ENCODE measurements at regions not wholly inside any gene's neighbourhood (a gene's known extent, or its start where the extent isn't known, plus 50 kb on each side); places are given as distances from the start of the nearest gene placed in this dataset.

GRCh38 chr16:80191928-80192327 lies 348.9 kb upstream of the DYNLRB2 start:
- no peak overlapping the region for H3K4me3 ChIP-seq
- H3K27ac ChIP-seq, result no peak overlapping the region
- H3K36me3 ChIP-seq (replicated peaks in 1 of 2), result no peaks in the 10 kb centered on the region
- no peak for TF ChIP-seq CTCF (IDR thresholded peaks at IDR 0.05)
- TF ChIP-seq POLR2A (IDR thresholded peaks at IDR 0.05), result no peak
- no peak for DNase-seq
- intact Hi-C loops (cut with DNase I), result no loop called here
- H3K4me1 ChIP-seq (replicated peaks in 1 of 2), result no peaks in the 10 kb centered on the region
- H3K9me3 ChIP-seq (replicated peaks in 1 of 3), result no peaks in the 10 kb centered on the region
- H3K27me3 ChIP-seq, result no peaks in the 10 kb centered on the region
- 81 to 87% (median 84%) methylated on average over 3 of the region's 3 CpGs for WGBS, 4 donors

GRCh38 chr16:80189476-80190175 lies 351.2 kb upstream of the DYNLRB2 start:
- Histone ChIP-seq H3K27ac (no peak overlapping the region), H3K36me3 (replicated peaks in 1 of 2) (no peaks in the 10 kb centered on the region), H3K4me3 (no peak overlapping the region), H3K27me3 (no peaks in the 10 kb centered on the region), H3K4me1 (replicated peaks in 1 of 2) (no peaks in the 10 kb centered on the region), H3K9me3 (replicated peaks in 1 of 3) (no peaks in the 10 kb centered on the region)
- 62 to 73% (median 67%) methylated on average over 7 of the region's 7 CpGs for WGBS, 4 donors
- intact Hi-C loops (cut with DNase I), result no loop called here
- TF ChIP-seq CTCF (IDR thresholded peaks at IDR 0.05), result no peak
- DNase-seq, result no peak

GRCh38 chr16:80176114-80176513 lies 364.7 kb upstream of the DYNLRB2 start:
- intact Hi-C loops (cut with DNase I), result no loop called here
- no peak overlapping the region for H3K4me3 ChIP-seq
- TF ChIP-seq POLR2A (IDR thresholded peaks at IDR 0.05) (no peak), CTCF (IDR thresholded peaks at IDR 0.05) (no peak)
- no peak for DNase-seq
- no peaks in the 10 kb centered on the region for H3K9me3 ChIP-seq (replicated peaks in 1 of 3)
- WGBS, 4 donors, result 68 to 80% (median 76%) methylated on average over 1 of the region's 1 CpG
- no peaks in the 10 kb centered on the region for H3K4me1 ChIP-seq (replicated peaks in 1 of 2)
- H3K27me3 ChIP-seq, result no peaks in the 10 kb centered on the region
- no peaks in the 10 kb centered on the region for H3K36me3 ChIP-seq (replicated peaks in 1 of 2)
- no peak overlapping the region for H3K27ac ChIP-seq

GRCh38 chr16:80175011-80175410 lies 365.8 kb upstream of the DYNLRB2 start:
- no peaks in the 10 kb centered on the region for H3K9me3 ChIP-seq (replicated peaks in 1 of 3)
- WGBS, 4 donors, result 60 to 72% (median 62%) methylated on average over 1 of the region's 1 CpG
- H3K36me3 ChIP-seq (replicated peaks in 1 of 2), result no peaks in the 10 kb centered on the region
- DNase-seq, result no peak
- no peak overlapping the region for H3K27ac ChIP-seq
- TF ChIP-seq POLR2A (IDR thresholded peaks at IDR 0.05) (no peak), CTCF (IDR thresholded peaks at IDR 0.05) (no peak)
- intact Hi-C loops (cut with DNase I), result no loop called here
- H3K4me1 ChIP-seq (replicated peaks in 1 of 2), result no peaks in the 10 kb centered on the region
- H3K4me3 ChIP-seq, result no peak overlapping the region
- no peaks in the 10 kb centered on the region for H3K27me3 ChIP-seq
